ENCODE measurements at regions not wholly inside any gene's neighbourhood (a gene's known extent, or its start where the extent isn't known, plus 50 kb on each side); places are given as distances from the start of the nearest gene placed in this dataset.

GRCh38 chr2:105972246-105972645 is 221.9 kb downstream of the UXS1 start:
- Histone ChIP-seq H3K36me3 (no peaks in the 10 kb centered on the region), H3K4me3 (no peak overlapping the region), H3K27me3 (no peaks in the 10 kb centered on the region), H3K9me3 (no peaks in the 10 kb centered on the region), H3K4me1 (ENCODE audit: insufficient read depth) (no peaks in the 10 kb centered on the region), H3K27ac (no peak overlapping the region)
- WGBS, 3 donors = 59 to 66% (median 62%) methylated on average over 3 of the region's 3 CpGs
- intact Hi-C loops (cut with DNase I) = no loop called here
- no peak for TF ChIP-seq EP300 (IDR thresholded peaks at IDR 0.05)
- no peak for TF ChIP-seq POLR2A (IDR thresholded peaks at IDR 0.05)
- TF ChIP-seq CTCF (IDR thresholded peaks at IDR 0.05) = no peak
- DNase-seq = no peak

GRCh38 chr2:105969552-105969951 is 224.5 kb downstream of the UXS1 start:
- DNase-seq = no peak
- intact Hi-C loops (cut with DNase I) = no loop called here
- TF ChIP-seq POLR2A (IDR thresholded peaks at IDR 0.05) = no peak
- no peak overlapping the region for H3K4me3 ChIP-seq
- no peaks in the 10 kb centered on the region for H3K4me1 ChIP-seq (ENCODE audit: insufficient read depth)
- WGBS, 3 donors = 78% methylated on average over 7 of the region's 7 CpGs
- H3K27me3 ChIP-seq = no peaks in the 10 kb centered on the region
- H3K27ac ChIP-seq = no peak overlapping the region
- no peaks in the 10 kb centered on the region for H3K36me3 ChIP-seq
- no peaks in the 10 kb centered on the region for H3K9me3 ChIP-seq

- WGBS, 3 donors = 79 to 84% (median 82%) methylated on average over 6 of the region's 6 CpGs
- no peak for DNase-seq
- TF ChIP-seq EP300 (IDR thresholded peaks at IDR 0.05) = no peak
- TF ChIP-seq CTCF (IDR thresholded peaks at IDR 0.05) = no peak
- no peak for TF ChIP-seq POLR2A (IDR thresholded peaks at IDR 0.05)
Observed at GRCh38 chr2:105962221-105962620, 217.5 kb downstream of the NCK2 start.

GRCh38 chr2:105961599-105962146 is 217.0 kb downstream of the NCK2 start:
- no peaks in the 10 kb centered on the region for H3K9me3 ChIP-seq
- H3K27me3 ChIP-seq = no peaks in the 10 kb centered on the region
- no peaks in the 10 kb centered on the region for H3K36me3 ChIP-seq
- WGBS, 3 donors = 87 to 98% (median 97%) methylated on average over 6 of the region's 6 CpGs
- H3K27ac ChIP-seq = no peak overlapping the region
- intact Hi-C loops (cut with DNase I) = no loop called here
- H3K4me1 ChIP-seq (ENCODE audit: insufficient read depth) = peaks cover 2% of the 10 kb centered on the region
- TF ChIP-seq POLR2A (IDR thresholded peaks at IDR 0.05) (no peak), EP300 (IDR thresholded peaks at IDR 0.05) (no peak), CTCF (IDR thresholded peaks at IDR 0.05) (no peak)
- DNase-seq = no peak
- H3K4me3 ChIP-seq = no peak overlapping the region

More at GRCh38 chr2:105962221-105962620, 217.5 kb downstream of the NCK2 start:
- Histone ChIP-seq H3K27ac (no peak overlapping the region), H3K9me3 (no peaks in the 10 kb centered on the region), H3K4me3 (no peak overlapping the region), H3K4me1 (ENCODE audit: insufficient read depth) (peaks cover 2% of the 10 kb centered on the region), H3K27me3 (no peaks in the 10 kb centered on the region), H3K36me3 (no peaks in the 10 kb centered on the region)
- intact Hi-C loops (cut with DNase I) = no loop called here

GRCh38 chr2:105959357-105959756 is 214.6 kb downstream of the NCK2 start:
- intact Hi-C loops (cut with DNase I) = no loop called here
- Histone ChIP-seq H3K27ac (no peak overlapping the region), H3K36me3 (no peaks in the 10 kb centered on the region), H3K4me3 (no peak overlapping the region), H3K4me1 (ENCODE audit: insufficient read depth) (peaks cover 2% of the 10 kb centered on the region), H3K27me3 (no peaks in the 10 kb centered on the region), H3K9me3 (no peaks in the 10 kb centered on the region)
- TF ChIP-seq EP300 (IDR thresholded peaks at IDR 0.05) (no peak), CTCF (IDR thresholded peaks at IDR 0.05) (no peak)
- 28 to 41% (median 32%) methylated on average over 4 of the region's 4 CpGs for WGBS, 3 donors
- DNase-seq = no peak
